ENCODE measurements at regions not wholly inside any gene's neighbourhood (a gene's known extent, or its start where the extent isn't known, plus 50 kb on each side); places are given as distances from the start of the nearest gene placed in this dataset.

DNA sequence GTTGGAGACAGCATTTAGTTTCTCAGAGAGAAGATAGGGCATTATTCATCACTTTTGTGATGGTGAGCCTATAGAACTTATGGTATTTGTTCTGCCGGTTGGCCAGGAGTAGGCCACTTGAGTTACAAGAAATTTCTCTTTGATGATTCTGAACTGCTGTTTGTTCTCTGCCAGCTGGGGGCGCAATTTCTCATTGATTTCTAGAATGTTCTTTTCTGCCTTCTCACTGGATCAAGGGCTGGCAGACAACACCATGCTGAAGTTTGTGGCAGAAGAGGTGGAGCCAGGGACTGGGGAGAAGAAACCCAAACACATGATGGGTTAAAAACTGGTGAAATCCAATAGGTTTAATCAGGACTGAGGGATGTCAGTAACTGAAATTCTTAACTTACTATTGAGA is 360.6 kb downstream of the FAM72C start:
- TF ChIP-seq, protein P1, sequence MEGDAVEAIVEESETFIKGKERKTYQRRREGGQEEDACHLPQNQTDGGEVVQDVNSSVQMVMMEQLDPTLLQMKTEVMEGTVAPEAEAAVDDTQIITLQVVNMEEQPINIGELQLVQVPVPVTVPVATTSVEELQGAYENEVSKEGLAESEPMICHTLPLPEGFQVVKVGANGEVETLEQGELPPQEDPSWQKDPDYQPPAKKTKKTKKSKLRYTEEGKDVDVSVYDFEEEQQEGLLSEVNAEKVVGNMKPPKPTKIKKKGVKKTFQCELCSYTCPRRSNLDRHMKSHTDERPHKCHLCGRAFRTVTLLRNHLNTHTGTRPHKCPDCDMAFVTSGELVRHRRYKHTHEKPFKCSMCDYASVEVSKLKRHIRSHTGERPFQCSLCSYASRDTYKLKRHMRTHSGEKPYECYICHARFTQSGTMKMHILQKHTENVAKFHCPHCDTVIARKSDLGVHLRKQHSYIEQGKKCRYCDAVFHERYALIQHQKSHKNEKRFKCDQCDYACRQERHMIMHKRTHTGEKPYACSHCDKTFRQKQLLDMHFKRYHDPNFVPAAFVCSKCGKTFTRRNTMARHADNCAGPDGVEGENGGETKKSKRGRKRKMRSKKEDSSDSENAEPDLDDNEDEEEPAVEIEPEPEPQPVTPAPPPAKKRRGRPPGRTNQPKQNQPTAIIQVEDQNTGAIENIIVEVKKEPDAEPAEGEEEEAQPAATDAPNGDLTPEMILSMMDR (IDR thresholded peaks at IDR 0.05): no peak
- TF ChIP-seq POLR2A (IDR thresholded peaks at IDR 0.05): no peak

Data from Peyer's patch (tissue), 4 donors.